Caco-2 (cell line): ENCODE measurements at regions not wholly inside any gene's neighbourhood (a gene's known extent, or its start where the extent isn't known, plus 50 kb on each side); places are given as distances from the start of the nearest gene placed in this dataset.

Source experiments
- BruUV-seq: library from RNA; stranded (reverse); fragments of 400-500 nt; replicated peaks from 2 replicates; lab custom pipeline; 2021; lab: Mats Ljungman, UMichigan
- CTCF ChIA-PET: fragments of 300-600 bp; sonication (Branson Sonifier 250); formaldehyde crosslinking; loops from one replicate; lab custom pipeline; 2022; ENCODE audit warnings: antibody characterized with exemption; lab: Charles Lee
- POLR2A ChIA-PET: fragments of 300-600 bp; sonication (Branson Sonifier 250); formaldehyde crosslinking; loops from one replicate; lab custom pipeline; 2022; ENCODE audit warnings: antibody characterized with exemption; lab: Charles Lee
- DNase-seq, 2 experiments: peaks; one replicate each; pipeline versions ENCODE4 v3.0.0 to v3.0.0-alpha.2; 2020 to 2022
- H3K27me3 ChIP-seq: replicated peaks from 2 replicates; pipeline ENCODE4 v1.6.0; 2011; ENCODE audit warnings: low read length; ENCODE audit not compliant: control insufficient read depth, insufficient read depth
- H3K36me3 ChIP-seq: 2 replicates; pipeline ENCODE4 v1.5.1; 2011; ENCODE audit warnings: low read length; ENCODE audit not compliant: control insufficient read depth, insufficient read depth
- H3K4me1 ChIP-seq: fragments of 250-450 bp; sonication (Bioruptor Pico); 2 replicates; pipeline ENCODE4 v1.5.1; 2020; ENCODE audit warnings: mild to moderate bottlenecking
- H3K4me3 ChIP-seq: 2 replicates; pipeline ENCODE4 v1.5.1; 2011; ENCODE audit warnings: low read depth, mild to moderate bottlenecking, control low read depth, low read length
- H3K9me3 ChIP-seq: fragments of 250-450 bp; sonication (Bioruptor Pico); 2 replicates; pipeline ENCODE4 v1.5.1; 2020; ENCODE audit warnings: mild to moderate bottlenecking, moderate library complexity
- H3K27ac Mint-ChIP-seq: one replicate; pipeline ENCODE4 v1.8.0; 2022; ENCODE audit warnings: mixed read lengths; ENCODE audit not compliant: unreplicated experiment
- H3K27me3 Mint-ChIP-seq: one replicate; pipeline ENCODE4 v1.8.0; 2022; ENCODE audit warnings: mixed read lengths; ENCODE audit not compliant: insufficient read depth, unreplicated experiment
- H3K36me3 Mint-ChIP-seq: one replicate; pipeline ENCODE4 v1.8.0; 2022; ENCODE audit warnings: mild to moderate bottlenecking, mixed read lengths; ENCODE audit not compliant: insufficient read depth, unreplicated experiment
- H3K4me1 Mint-ChIP-seq: one replicate; pipeline ENCODE4 v1.8.0; 2022; ENCODE audit warnings: low read depth, mixed read lengths; ENCODE audit not compliant: unreplicated experiment
- H3K4me3 Mint-ChIP-seq: one replicate; pipeline ENCODE4 v1.8.0; 2022; ENCODE audit warnings: mild to moderate bottlenecking, moderate library complexity, mixed read lengths; ENCODE audit not compliant: unreplicated experiment
- H3K9me3 Mint-ChIP-seq: one replicate; pipeline ENCODE4 v1.8.0; 2022; ENCODE audit warnings: mixed read lengths; ENCODE audit not compliant: unreplicated experiment
- CTCF ChIP-seq, 2 experiments: fragments of 200-600 bp in 1 of 2; IDR thresholded peaks; 1 replicate in 1 of 2; 2 replicates in 1 of 2; pipeline versions ENCODE4 v1.5.1 to v1.8.0; 2011 to 2022; ENCODE audit warnings: antibody characterized with exemption in 1 of 2, control low read depth in 1 of 2, inconsistent platforms in 1 of 2, low read depth in 1 of 2, low read length in 1 of 2, mild to moderate bottlenecking in 1 of 2, moderate library complexity in 1 of 2; ENCODE audit not compliant: insufficient read depth in 1 of 2, severe bottlenecking in 1 of 2, unreplicated experiment in 1 of 2
- intact Hi-C: fragments of 100-400 bp; cut with micrococcal nuclease; formaldehyde crosslinking; loops from one replicate; pipeline ENCODE4 v1.10.0; 2022; ENCODE audit not compliant: unreplicated experiment

DNA sequence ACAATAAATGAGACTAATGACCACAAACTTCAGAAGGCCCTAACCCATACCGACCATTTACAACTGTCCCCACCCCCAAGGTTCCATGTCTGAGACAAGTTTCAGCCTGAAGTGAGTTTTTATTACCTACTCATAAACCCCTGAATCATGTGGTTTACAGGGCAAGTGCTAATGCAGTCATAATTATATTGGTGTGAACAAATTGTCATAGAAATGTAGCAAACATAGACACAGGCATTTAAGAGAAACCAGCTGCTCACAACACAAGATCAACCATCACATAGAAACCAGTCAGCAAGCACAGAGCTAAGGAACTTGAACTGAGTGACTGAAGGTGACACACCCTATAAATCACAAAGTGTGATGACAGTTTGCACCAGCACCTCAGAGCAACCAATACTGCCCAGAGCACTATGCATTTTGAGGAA, 173.8 kb upstream of the MID1 start:
- intact Hi-C loops: loop anchor here (2.0 kb wide), 1 partner anchor 23 kb away; no protein-coding TSS in a partner anchor
- H3K4me3 ChIP-seq: no peak overlapping the region
- no peaks in the 10 kb centered on the region for H3K27me3 ChIP-seq
- ChIA-PET POLR2A (no interaction called here), CTCF (no interaction called here)
- no peaks in the 10 kb centered on the region for H3K36me3 ChIP-seq
- no peaks in the 10 kb centered on the region for H3K9me3 ChIP-seq
- no peak for DNase-seq
- Mint-ChIP-seq H3K9me3 (no peaks in the 10 kb centered on the region), H3K36me3 (peaks cover 12% of the 10 kb centered on the region), H3K27ac (peak overlapping the region; percentile 3), H3K4me1 (peaks cover 20% of the 10 kb centered on the region), H3K27me3 (no peaks in the 10 kb centered on the region), H3K4me3 (no peak overlapping the region)
- TF ChIP-seq CTCF (IDR thresholded peaks at IDR 0.05; ENCODE audit: insufficient read depth in 1 of 2, low read depth in 1 of 2, low read length in 1 of 2, severe bottlenecking in 1 of 2, unreplicated experiment in 1 of 2): no peak
- peaks cover 4% of the 10 kb centered on the region; the same call in 1 of the 2 replicates for H3K4me1 ChIP-seq
- no TSS peak for BruUV-seq

DNA sequence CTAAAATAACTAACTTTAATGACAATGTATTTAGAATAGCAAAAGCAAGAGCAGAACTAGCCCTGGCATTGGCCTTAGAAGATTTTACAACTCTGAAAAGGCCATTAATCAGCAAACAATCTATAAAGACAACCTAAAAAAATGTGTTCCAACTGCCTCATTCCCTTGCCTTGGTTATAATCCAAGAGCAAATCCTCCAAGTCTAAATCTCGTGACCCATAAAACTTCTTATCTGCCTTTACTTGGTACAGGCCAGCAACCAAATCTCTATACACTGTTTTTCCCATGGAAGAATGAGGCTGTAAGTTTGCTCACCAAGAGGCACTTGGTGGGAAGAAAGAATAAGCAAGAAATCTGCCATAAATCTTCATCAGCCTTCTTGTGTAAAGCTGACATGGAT, 175.3 kb upstream of the MID1 start:
- intact Hi-C loops: loop anchor here (2.0 to 5.0 kb wide), 2 partner anchors 25 to 37 kb away; no protein-coding TSS in a partner anchor
- Histone ChIP-seq H3K9me3 (no peaks in the 10 kb centered on the region), H3K4me3 (no peak overlapping the region), H3K36me3 (no peaks in the 10 kb centered on the region), H3K4me1 (peaks cover 4% of the 10 kb centered on the region; the same call in 1 of the 2 replicates), H3K27me3 (no peaks in the 10 kb centered on the region)
- H3K36me3 Mint-ChIP-seq: peaks cover 6% of the 10 kb centered on the region
- peak in 1 of 2 experiments; percentile 10 for DNase-seq
- H3K27me3 Mint-ChIP-seq: no peaks in the 10 kb centered on the region
- no peaks in the 10 kb centered on the region for H3K9me3 Mint-ChIP-seq
- POLR2A ChIA-PET: no interaction called here
- no peak overlapping the region for H3K27ac Mint-ChIP-seq
- H3K4me3 Mint-ChIP-seq: no peak overlapping the region
- BruUV-seq: no TSS peak
- no peak for TF ChIP-seq CTCF (IDR thresholded peaks at IDR 0.05; ENCODE audit: insufficient read depth in 1 of 2, low read depth in 1 of 2, low read length in 1 of 2, severe bottlenecking in 1 of 2, unreplicated experiment in 1 of 2)
- H3K4me1 Mint-ChIP-seq: peaks cover 20% of the 10 kb centered on the region
- CTCF ChIA-PET: no interaction called here

- Histone ChIP-seq H3K9me3 (no peaks in the 10 kb centered on the region), H3K27me3 (no peaks in the 10 kb centered on the region), H3K4me3 (no peak overlapping the region), H3K4me1 (peaks cover 4% of the 10 kb centered on the region; the same call in 1 of the 2 replicates), H3K36me3 (no peaks in the 10 kb centered on the region)
- no TSS peak for BruUV-seq
- no peak overlapping the region for H3K4me3 Mint-ChIP-seq
- ChIA-PET CTCF (interaction anchor here (1.0 kb wide), 1 partner anchor 303 kb away, joined by 3 read pairs; no protein-coding TSS in a partner anchor), POLR2A (no interaction called here)
- peaks cover 13% of the 10 kb centered on the region for H3K4me1 Mint-ChIP-seq
- no peak overlapping the region for H3K27ac Mint-ChIP-seq
- intact Hi-C loops: loop anchor here (5.0 kb wide), 1 partner anchor 35 kb away; no protein-coding TSS in a partner anchor
- DNase-seq: no peak
- no peaks in the 10 kb centered on the region for H3K27me3 Mint-ChIP-seq
- no peaks in the 10 kb centered on the region for H3K9me3 Mint-ChIP-seq
- TF ChIP-seq CTCF (IDR thresholded peaks at IDR 0.05; ENCODE audit: insufficient read depth in 1 of 2, low read depth in 1 of 2, low read length in 1 of 2, severe bottlenecking in 1 of 2, unreplicated experiment in 1 of 2): no peak
- peaks cover 5% of the 10 kb centered on the region for H3K36me3 Mint-ChIP-seq
These were observed 177.1 kb upstream of the MID1 start for GRCh38 chrX:10797466-10797865.
